Ovary (tissue), 3 donors: ENCODE measurements at regions not wholly inside any gene's neighbourhood (a gene's known extent, or its start where the extent isn't known, plus 50 kb on each side); places are given as distances from the start of the nearest gene placed in this dataset.

Source experiments
- CTCF ChIP-seq, 3 donors: fragments of 450-650 bp in 2 of 3; fragments of 200-600 bp in 1 of 3; IDR thresholded peaks; one replicate each; pipeline versions ENCODE4 v1.5.1 to v1.8.0; 2016 to 2022; ENCODE audit warnings: antibody characterized with exemption in 3 of 3, mild to moderate bottlenecking in 1 of 3
- EP300 ChIP-seq: sonication (generic); formaldehyde crosslinking; IDR thresholded peaks from one replicate; pipeline ENCODE4 v1.6.1; 2017; ENCODE audit warnings: antibody characterized with exemption
- POLR2A ChIP-seq: fragments of 450-650 bp; IDR thresholded peaks from one replicate; pipeline ENCODE4 v1.6.1; 2017; ENCODE audit warnings: antibody characterized with exemption, mild to moderate bottlenecking, moderate library complexity
- donor health status: DM: no; HTN: no; CAD: no.

- TF ChIP-seq CTCF (IDR thresholded peaks at IDR 0.05), result no peak
- no peak for TF ChIP-seq POLR2A
- TF ChIP-seq EP300, result no peak
Observed at GRCh38 chr5:44546286-44546685, 157.1 kb upstream of the FGF10 start.
